NOMO-1 treated with DMSO at 0.1 percent for 48 hours (cell line): ENCODE measurements at regions not wholly inside any gene's neighbourhood (a gene's known extent, or its start where the extent isn't known, plus 50 kb on each side); places are given as distances from the start of the nearest gene placed in this dataset.
"Not testable (repeated sequence)": the region's sequence is repeated elsewhere in the genome, so short reads cannot be mapped to it uniquely, and the experiment has no call there.

Experiments used
- DNase-seq: peaks from one replicate; lab custom pipeline; 2025; ENCODE audit not compliant: unreplicated experiment; lab: John Stamatoyannopoulos, UW

DNA sequence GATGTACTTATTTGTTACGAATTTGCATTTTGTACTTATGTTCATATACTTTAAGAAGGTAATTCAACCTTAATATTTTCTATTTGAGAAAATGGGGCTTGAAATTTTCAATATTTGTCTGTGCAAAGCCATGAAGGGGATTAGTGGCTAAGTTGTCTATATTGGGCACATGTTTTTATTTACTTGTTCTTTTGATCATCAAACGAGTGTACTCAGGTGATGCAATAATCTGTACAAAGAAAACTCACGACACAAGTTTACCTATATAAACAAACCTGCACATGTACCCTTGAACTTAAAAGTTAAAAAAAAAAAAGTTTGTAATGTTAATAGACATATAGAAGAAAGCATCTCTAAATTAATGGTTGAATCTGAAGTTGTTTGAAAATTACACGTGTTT, 658.9 kb upstream of the SYT4 start:
- no peak for DNase-seq

DNA sequence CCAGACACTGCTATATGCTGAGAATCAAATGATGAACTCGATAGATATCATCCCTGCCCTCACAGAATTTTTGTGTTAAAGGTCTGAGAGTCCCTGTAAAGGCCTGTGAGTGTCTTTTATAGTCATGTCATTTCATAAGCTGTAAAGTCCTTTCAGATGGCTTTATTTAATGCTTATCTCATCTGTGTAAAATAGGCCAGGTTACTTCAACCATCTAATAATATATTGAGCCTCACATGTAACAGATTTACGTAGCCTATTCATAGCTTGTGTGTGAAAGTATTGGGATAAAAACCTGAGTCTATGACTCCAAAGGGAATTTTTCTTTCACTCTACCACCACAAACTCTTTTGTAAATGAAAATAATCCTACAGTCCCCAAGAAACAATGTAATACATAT, 672.0 kb upstream of the SYT4 start:
- no peak for DNase-seq

DNA sequence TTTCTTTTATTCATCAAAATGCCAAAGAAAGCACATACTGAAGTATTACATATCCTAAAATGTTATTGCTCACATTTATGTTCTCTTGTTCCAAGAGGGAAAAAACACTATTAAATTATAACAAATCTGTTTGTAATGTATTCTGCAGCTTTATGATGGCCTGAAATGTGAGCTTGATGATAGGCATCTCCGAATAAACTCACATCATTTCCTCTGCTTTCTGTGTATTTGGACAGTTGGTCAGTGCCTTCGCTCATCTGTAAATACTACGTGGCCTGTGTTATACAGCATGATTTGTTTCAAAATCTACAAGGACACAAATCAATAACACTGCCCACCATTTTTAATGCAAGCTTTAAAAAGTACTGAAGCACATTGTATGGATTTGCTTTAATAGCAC, 672.8 kb upstream of the SYT4 start:
- DNase-seq, result no peak

DNA sequence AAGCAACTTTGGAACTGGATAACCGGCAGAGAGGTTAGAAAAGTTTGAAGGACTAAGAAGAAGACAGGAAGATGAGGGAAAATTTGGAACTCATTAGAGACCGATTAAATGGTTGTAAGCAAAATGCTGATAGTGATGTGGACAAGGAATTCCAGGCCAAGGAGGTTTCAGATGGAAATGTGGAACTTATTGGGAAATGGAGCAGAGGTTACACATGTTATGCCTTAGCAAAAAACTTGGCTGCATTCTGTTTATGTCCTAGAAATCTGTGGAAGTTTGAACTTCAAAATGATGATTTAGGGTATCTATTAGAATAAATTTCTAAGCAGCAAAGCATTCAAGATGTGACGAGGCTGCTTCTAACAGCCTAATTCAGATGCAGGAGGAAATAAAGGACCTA, 675.1 kb upstream of the SYT4 start:
- no peak for DNase-seq

DNA sequence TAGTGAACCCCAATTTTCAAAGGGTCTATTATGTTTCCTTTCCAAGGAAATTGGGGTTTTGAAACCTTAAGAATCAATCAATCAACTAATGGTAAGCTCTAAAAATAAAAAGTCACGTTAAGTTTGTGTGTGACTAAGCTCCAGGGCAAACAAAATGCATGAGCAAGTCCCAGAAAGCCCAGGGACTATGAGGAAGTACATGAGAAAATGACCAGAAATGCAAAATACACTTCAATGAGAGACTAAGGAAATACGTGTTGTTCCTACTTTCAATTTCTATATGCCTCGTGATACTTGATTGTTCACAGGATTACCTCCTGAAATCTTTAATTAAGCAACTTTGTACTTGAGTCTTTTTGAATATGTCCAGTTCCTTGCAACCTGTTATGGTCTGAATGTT, 684.4 kb upstream of the SYT4 start:
- peak; percentile 41 for DNase-seq

DNA sequence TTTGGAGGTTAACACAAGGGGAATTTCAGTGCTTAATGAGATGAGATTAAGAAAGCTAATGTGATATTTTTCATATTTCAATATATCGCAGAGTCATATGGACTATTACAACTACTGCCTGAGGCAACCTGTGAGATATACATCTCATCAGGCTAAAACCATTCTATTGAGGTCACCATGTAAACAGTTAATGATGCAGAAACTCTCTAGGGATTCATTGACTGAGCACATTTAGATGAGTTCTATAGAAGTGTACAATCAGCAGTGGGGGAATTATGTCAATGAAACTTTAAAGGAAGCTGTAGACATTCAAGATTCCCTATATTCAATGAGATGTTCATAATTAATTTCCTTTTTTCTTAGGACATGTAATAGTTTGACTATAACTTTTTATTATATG, 687.4 kb upstream of the SYT4 start:
- no peak for DNase-seq

DNA sequence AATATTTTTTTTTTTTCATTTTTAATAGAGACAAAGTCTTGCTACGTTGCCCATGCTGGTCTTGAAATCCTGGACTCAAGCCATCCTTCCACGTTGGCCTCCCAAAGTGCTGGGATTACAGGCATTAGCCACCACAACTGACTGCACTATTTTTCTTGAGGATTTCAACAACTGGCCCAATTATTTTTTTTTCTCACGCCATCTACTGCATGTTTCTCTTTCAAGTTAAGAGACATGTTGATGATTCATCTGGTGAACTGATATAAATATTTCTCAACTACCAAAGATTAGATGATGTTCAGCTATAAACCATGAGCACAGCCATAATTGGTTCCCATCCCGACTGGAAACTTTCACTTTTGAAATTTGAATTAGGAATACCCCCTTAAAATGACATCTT, 688.4 kb upstream of the SYT4 start:
- no peak for DNase-seq

DNA sequence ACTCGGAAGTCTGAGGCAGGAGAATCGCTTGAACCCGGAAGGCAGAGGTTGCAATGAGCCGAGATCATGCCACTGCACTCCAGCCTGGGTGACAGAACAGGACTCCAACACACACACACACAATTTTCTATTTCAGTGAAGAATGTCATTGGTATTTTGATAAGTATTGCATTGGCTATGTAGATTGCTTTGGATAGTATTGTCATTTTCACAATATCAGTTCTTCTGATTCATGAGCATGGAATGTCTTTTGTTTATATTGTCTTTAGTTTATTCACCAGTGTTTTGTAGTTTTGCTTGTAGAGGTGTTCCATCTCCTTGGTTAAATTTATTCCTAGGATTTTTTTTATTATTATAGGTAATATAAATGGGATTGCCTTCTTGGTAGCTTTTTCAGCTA, 693.4 kb upstream of the SYT4 start:
- no peak for DNase-seq

DNA sequence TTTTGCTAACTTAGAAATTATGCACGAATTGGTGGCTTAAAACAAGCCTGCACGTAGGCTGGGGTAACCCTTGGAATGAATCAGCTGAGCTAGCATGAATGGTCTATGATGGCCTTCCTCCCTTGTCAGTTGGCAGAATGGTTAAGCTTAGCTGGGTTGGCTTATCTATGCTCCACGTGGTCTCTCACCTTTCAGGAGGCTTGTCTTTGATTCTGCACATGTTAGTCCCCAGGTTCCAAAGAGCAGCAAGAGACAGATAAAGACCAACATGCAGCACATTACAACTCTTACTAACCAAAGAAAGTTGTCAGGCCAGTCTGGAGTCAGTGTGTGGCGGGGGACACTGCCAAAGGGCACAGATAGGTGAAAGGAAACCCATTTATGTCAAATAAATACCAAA, 700.9 kb upstream of the SYT4 start:
- no peak for DNase-seq

DNA sequence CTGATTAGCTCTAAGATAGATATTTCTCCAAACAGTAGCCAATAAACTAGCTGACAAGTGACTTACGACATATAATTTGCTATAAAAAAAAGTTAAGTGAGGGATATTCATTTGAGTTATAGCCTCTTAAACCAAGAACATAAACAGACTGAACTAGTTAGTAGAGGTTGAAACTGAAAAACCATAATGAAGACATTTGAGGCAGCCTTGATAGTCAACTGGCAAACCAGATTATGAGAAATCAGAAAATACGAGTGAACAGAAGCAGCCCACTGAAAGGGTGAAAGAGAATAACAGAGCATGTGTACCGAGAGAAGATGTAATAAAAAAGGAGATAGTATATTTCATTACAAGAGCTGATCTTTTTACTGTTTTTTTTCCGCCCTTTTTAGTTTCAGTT, 698.1 kb upstream of the SETBP1 start:
- DNase-seq, result no peak

DNA sequence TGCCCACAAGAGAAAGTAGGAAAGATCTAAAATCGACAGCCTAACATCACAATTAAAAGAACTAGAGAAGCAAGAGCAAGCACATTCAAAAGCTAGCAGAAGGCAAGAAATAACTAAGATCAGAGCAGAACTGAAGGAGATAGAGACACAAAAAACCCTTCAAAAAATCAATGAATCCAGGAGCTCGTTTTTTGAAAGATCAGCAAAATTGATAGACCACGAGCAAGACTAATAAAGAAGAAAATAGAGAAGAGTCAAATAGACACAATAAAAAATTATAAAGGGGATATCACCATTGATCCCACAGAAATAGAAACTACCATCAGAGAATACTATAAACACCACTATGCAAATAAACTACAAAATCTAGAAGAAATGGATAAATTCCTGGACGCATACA, 693.6 kb upstream of the SETBP1 start:
- not testable (repeated sequence) for DNase-seq

DNA sequence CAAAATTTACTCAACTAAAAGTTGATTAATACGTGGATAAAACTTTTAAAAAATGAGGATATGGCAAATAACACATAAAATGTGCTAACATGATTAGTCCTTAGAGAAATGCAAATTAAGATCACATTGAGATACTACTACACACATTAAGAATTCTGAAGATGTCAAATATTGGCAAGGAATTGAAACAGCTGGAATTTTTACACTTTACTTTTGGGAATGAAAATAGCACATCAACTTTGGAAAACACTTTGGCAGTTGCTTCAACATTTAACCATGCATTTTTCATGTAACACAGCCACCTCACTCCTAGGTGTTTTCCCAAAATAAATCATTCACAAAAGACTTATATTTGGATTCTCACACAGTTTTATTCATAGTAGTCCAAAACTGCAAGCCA, 687.9 kb upstream of the SETBP1 start:
- DNase-seq, result no peak

DNA sequence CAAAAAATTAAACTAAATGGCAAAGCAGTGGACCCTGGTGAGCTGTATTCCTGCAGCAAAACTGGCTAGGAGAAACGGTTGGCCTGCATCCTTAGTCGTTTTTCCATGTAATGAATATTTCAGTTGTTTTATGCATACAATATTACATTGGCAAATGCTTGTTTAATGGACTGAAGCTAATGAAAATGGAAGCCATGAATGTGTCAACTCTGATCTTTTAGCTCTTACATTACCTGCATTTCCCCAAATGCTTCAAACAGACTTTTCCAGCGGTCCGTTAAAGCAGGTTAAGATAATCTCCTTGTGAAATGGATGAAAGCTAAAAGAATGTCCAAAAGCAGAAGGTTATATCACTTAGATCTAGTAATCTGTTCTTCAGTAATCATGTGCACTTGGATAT, 686.3 kb upstream of the SETBP1 start:
- no peak for DNase-seq

DNA sequence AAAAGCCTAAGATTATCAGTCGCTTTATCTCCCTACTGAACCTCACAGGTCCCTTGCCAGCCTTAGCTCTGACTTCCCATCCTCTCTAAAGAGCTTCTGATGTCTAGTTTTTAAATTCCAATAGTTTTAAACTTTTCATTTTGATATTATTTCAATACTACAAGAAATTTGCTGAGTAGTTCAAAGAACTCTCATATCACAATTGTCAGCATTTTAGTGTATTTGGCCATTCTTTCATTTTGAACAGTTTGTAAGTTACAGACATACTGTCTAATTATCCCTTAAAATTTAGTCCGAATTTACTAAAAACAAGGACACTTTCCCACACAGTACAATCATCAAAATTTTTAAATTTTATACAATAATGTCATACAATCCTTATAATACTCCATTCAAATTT, 666.8 kb upstream of the SETBP1 start:
- DNase-seq, result no peak

DNA sequence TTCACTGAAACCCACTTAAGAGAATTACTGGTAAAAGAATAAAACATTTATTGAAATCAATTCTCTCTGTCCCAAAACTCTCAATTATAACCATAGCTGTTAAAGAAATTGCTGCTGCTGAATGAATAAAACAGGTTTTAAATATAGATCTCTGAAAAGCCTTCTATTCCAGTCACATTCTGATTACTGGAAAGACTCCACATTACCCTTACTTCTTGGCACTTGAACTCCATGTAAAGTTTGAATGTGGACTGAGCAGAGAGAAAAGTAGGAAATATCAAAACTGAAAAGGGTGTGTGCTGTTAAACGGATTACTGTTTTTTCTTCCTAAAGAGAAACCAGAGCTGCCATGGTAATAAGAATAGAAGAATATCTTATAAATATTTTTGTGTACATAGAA, 655.3 kb upstream of the SETBP1 start:
- DNase-seq, result no peak

DNA sequence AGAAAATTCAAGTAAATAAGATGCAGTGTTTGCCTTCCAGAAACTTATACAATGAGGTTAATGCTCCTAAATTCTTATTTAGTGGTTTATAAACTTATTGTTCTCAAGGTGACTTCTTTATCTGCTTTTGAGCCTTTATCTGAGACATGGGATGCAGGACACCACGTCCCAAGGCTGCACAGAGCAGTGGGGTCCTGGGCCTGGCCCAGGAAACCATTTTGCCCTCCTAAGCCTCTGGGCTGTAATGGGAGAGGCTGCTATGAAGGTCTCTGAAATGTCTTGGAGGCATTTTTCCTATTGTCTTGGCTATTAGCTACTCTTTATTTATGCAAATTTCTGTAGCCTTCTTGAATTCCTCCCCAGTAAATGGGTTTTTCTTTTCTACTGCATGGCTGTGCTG, 652.6 kb upstream of the SETBP1 start:
- no peak for DNase-seq

DNA sequence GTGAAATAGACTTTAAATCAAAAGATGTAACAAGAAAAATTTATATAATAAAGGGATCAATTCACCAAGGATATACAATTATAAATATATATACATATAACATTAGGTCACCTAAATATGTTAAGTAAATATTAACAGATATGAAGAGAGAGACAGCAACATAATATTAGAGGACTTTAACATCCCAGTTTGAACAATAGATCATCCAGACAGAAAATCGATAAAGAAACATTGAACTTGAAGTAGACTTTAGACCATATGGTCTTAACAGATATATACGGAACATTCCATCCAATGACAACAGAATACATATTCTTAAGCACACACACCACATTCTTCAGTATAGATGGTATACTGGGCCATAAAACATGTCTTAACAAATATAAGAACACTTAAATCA, 649.6 kb upstream of the SETBP1 start:
- no peak for DNase-seq

DNA sequence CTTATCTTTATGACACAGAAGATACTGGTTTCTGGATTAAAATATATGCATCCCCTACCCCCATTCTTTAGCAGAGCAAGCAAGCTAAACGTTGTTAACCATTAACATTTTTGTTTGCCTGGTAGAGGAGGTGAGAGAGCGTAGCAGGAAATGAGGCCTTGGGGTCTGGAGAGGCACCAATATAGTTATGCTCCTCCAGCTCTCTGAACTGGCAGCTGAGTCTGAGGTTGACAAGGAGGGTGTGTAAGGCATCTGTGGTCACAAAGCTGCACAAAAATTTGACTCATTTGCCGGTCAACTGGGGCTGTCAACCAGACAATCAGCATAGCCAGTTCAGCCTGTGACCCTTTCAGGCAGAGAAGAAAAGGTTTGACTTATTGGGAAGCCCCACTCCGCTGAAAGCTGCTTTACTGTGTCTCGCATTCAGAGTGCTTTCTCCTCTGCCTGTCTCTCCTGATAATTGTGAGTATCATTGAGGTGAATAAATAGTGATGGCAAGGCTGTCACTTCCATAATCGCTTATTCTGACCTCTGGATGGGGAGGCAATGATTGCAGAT, 647.5 kb upstream of the SETBP1 start:
- DNase-seq, result no peak

DNA sequence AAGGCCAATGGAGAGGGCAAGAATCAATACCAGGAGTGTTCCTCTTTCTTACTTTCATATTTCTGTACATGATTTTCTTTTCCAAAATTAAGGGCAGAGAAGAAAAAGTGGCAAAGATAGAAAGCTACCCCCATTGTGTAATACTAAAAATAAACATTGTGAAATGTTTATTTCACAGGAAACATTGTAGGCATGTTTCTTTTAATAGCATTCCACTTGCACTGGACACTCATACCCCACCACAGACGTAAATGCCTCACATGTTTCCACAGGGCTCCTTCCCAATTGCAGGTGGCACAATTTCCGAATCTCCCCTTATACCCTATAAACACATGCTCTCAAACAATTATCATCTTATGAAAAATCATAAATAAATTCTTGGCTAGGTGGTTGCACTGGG, 645.1 kb upstream of the SETBP1 start:
- DNase-seq, result peak; percentile 2

DNA sequence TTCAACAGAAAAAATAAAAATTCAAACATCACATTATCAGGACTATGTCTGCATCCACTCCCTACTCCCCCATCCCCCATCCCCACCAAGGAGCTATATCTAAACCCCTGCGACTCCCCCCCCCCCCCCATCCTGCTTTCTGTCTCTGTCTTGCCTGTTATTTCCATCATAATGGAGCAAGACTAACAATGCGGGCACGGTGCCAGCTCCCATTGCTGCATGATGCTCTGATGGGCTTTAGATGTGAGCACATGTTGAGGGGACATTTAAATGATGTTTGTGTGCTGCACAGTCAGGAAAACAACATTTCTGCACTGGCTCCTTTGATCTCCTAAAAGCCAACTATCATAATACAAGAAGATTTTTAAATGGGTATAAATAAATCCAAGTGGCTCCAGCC, 644.2 kb upstream of the SETBP1 start:
- DNase-seq, result no peak

DNA sequence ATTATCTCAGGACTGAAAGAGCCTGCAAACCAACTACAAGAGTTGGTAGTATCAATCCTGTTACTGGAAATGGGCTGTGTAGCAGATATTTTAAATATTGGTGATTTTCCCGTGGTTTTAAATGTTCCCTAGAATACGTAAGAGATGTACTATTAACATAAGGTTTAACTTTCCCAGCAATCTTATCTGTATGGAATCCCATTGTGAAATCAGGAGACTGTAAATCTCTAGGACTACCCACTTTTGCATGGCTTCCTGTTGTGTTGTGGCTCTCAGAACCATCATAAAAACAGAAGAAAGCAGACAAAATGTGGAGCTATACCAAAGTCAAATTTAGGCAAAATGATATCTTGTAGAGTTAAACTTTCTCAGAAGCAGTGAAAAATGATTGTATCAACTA, 641.5 kb upstream of the SETBP1 start:
- DNase-seq, result no peak

DNA sequence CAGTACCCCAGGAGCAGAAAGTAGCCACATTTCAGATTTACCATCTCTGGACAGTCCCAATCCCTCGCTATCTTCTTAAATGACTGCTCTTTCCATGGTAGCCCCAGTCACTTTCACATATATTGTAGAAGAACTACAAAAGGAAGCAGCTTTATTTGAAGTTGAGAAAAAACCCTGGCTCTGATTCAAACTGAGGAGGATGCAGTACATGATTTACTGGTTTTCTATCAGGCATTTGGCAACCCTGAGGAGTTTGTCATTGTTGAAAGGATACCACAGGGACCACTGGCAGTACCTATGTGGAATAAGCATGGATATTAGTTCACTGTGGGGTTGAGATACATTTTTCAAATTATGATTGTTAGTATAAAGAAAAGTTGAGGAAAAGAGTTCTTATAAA, 640.9 kb upstream of the SETBP1 start:
- DNase-seq, result no peak

DNA sequence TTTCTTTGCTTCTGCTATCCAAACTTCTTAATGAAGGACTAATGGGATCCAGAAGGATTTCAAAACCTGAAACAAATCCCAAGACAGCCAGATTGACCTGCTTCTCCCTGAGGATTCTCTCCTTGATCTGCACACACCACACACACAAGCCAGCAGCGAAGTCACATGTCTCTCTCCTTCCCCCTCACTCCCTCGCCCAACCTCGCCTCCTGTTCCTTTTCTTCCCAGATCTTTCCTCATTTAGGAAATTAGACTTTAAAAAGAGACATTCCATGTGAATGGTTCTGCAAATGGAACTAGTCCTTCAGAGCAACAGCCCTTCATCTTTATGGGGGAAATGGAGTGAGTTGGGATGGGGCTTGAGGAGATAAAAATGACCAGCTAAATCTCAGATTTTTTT, 639.1 kb upstream of the SETBP1 start:
- DNase-seq, result no peak

DNA sequence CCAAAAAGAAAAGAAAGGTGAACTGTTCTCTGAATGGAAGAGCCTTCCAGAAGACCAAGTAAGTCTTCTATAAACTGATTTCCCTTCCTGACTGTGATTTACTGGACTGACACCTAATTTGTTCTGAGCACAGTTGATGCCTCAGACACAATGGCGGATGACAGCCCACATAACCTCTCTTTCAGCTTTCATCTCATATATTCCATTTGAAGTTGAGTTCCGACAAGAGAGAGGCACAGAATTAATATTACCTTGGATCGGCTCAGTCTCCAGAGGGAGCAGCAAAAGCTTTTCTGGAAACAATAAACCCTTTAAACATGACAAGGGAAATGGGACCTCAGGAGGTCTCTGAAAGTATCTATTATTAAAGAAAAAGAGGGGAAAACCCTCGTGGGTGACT, 638.7 kb upstream of the SETBP1 start:
- no peak for DNase-seq
